ENCODE measurements at regions not wholly inside any gene's neighbourhood (a gene's known extent, or its start where the extent isn't known, plus 50 kb on each side); places are given as distances from the start of the nearest gene placed in this dataset.

DNA sequence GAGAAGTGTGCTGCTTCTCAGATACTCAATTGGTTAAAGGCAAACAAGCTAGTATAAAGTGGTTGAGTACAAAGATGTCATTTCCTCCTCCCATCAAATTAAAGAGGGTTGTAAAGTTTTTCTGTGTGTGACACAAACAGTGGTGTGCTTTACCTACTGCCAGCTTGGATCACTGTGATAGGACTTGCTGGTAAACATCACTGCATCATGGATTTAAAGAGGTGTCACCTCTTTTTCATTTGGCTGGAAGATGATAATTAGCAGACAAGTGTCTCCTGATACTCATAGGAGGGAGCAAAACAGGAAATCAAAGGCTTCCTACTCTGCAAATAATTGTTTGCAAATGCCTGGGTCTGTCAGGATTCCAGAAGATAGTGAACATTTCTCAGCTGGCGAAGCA, 200.5 kb downstream of the MDFIC start:
- TF ChIP-seq, protein P1, sequence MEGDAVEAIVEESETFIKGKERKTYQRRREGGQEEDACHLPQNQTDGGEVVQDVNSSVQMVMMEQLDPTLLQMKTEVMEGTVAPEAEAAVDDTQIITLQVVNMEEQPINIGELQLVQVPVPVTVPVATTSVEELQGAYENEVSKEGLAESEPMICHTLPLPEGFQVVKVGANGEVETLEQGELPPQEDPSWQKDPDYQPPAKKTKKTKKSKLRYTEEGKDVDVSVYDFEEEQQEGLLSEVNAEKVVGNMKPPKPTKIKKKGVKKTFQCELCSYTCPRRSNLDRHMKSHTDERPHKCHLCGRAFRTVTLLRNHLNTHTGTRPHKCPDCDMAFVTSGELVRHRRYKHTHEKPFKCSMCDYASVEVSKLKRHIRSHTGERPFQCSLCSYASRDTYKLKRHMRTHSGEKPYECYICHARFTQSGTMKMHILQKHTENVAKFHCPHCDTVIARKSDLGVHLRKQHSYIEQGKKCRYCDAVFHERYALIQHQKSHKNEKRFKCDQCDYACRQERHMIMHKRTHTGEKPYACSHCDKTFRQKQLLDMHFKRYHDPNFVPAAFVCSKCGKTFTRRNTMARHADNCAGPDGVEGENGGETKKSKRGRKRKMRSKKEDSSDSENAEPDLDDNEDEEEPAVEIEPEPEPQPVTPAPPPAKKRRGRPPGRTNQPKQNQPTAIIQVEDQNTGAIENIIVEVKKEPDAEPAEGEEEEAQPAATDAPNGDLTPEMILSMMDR (conservative IDR thresholded peaks at IDR 0.05; ENCODE audit: low read depth, low read length), result no peak
- no peak for TF ChIP-seq EZH2 (IDR thresholded peaks at IDR 0.05; ENCODE audit: borderline replicate concordance, low read depth, low read length, poor library complexity, severe bottlenecking)

Data from A673 (cell line).